ENCODE measurements at regions not wholly inside any gene's neighbourhood (a gene's known extent, or its start where the extent isn't known, plus 50 kb on each side); places are given as distances from the start of the nearest gene placed in this dataset.

GRCh38 chr6:71222671-71223070 is 65.9 kb upstream of the OGFRL1 start:
- TF ChIP-seq EP300 (IDR thresholded peaks at IDR 0.05), result no peak
- TF ChIP-seq POLR2A (IDR thresholded peaks at IDR 0.05), result no peak
- TF ChIP-seq, protein P1, sequence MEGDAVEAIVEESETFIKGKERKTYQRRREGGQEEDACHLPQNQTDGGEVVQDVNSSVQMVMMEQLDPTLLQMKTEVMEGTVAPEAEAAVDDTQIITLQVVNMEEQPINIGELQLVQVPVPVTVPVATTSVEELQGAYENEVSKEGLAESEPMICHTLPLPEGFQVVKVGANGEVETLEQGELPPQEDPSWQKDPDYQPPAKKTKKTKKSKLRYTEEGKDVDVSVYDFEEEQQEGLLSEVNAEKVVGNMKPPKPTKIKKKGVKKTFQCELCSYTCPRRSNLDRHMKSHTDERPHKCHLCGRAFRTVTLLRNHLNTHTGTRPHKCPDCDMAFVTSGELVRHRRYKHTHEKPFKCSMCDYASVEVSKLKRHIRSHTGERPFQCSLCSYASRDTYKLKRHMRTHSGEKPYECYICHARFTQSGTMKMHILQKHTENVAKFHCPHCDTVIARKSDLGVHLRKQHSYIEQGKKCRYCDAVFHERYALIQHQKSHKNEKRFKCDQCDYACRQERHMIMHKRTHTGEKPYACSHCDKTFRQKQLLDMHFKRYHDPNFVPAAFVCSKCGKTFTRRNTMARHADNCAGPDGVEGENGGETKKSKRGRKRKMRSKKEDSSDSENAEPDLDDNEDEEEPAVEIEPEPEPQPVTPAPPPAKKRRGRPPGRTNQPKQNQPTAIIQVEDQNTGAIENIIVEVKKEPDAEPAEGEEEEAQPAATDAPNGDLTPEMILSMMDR (IDR thresholded peaks at IDR 0.05), result no peak
- no peak for TF ChIP-seq POLR2AphosphoS5 (IDR thresholded peaks at IDR 0.05)
